Stimulated activated naive B cell treated with anti-CD40 and anti-IgM and Interleukin-4, amounts not matched to agents 10 μg/mL and 1 μg/mL and 100 μg/mL, for 72 hours (primary cell): ENCODE measurements at regions not wholly inside any gene's neighbourhood (a gene's known extent, or its start where the extent isn't known, plus 50 kb on each side); places are given as distances from the start of the nearest gene placed in this dataset.

Source experiments
- ATAC-seq, 2 donors: fragments of 150-1000 bp; cut with Tn5 transposase; replicated peaks; 2 replicates each; pipeline ENCODE4 v1.10.0; 2021; ENCODE audit warnings: moderate library complexity in 1 of 2
- DNase-seq: peaks from one replicate; pipeline ENCODE4 v3.0.0; 2021
- H3K27ac Mint-ChIP-seq: one replicate; pipeline ENCODE4 v1.8.0; 2022; ENCODE audit warnings: mild to moderate bottlenecking, mixed read lengths
- H3K27me3 Mint-ChIP-seq, 2 donors: one replicate each; pipeline ENCODE4 v1.8.0; 2022; ENCODE audit warnings: mixed read lengths in 2 of 2
- H3K36me3 Mint-ChIP-seq, 2 donors: one replicate each; pipeline ENCODE4 v1.8.0; 2022; ENCODE audit warnings: mixed read lengths in 2 of 2, mild to moderate bottlenecking in 1 of 2
- H3K4me1 Mint-ChIP-seq, 2 donors: one replicate each; pipeline ENCODE4 v1.8.0; 2022; ENCODE audit warnings: mixed read lengths in 2 of 2, mild to moderate bottlenecking in 1 of 2
- H3K4me3 Mint-ChIP-seq, 2 donors: one replicate each; pipeline ENCODE4 v1.8.0; 2022; ENCODE audit warnings: mild to moderate bottlenecking in 2 of 2, mixed read lengths in 2 of 2, moderate library complexity in 1 of 2
- H3K9me3 Mint-ChIP-seq, 2 donors: one replicate each; pipeline ENCODE4 v1.8.0; 2022; ENCODE audit warnings: mixed read lengths in 2 of 2, mild to moderate bottlenecking in 1 of 2

- H3K27ac Mint-ChIP-seq = no peak overlapping the region
- H3K36me3 Mint-ChIP-seq = no peaks in the 10 kb centered on the region
- peaks cover 0 to 2% of the 10 kb centered on the region in 2 donors for H3K4me1 Mint-ChIP-seq
- peak in 1 of 2 donors; percentile 65 for ATAC-seq
- H3K4me3 Mint-ChIP-seq = no peak overlapping the region
- no peak for DNase-seq
- H3K27me3 Mint-ChIP-seq = peaks cover 0 to 3% of the 10 kb centered on the region in 2 donors
- no peaks in the 10 kb centered on the region for H3K9me3 Mint-ChIP-seq
These were observed 84.9 kb upstream of the RTL1 start for GRCh38 chr14:100988411-100988900.

GRCh38 chr14:100988956-100989355, 85.4 kb upstream of the RTL1 start:
- DNase-seq (no peak), ATAC-seq (no peak)
- no peak overlapping the region for H3K27ac Mint-ChIP-seq
- H3K27me3 Mint-ChIP-seq = peaks cover 0 to 3% of the 10 kb centered on the region in 2 donors
- no peak overlapping the region for H3K4me3 Mint-ChIP-seq
- H3K9me3 Mint-ChIP-seq = no peaks in the 10 kb centered on the region
- no peaks in the 10 kb centered on the region for H3K36me3 Mint-ChIP-seq
- H3K4me1 Mint-ChIP-seq = peaks cover 0 to 2% of the 10 kb centered on the region in 2 donors

- Mint-ChIP-seq H3K4me3 (no peak overlapping the region), H3K4me1 (peaks cover 0 to 2% of the 10 kb centered on the region in 2 donors), H3K36me3 (no peaks in the 10 kb centered on the region), H3K27ac (no peak overlapping the region), H3K27me3 (peaks cover 0 to 3% of the 10 kb centered on the region in 2 donors), H3K9me3 (no peaks in the 10 kb centered on the region)
- no peak for ATAC-seq
- DNase-seq = no peak
These were observed 86.4 kb upstream of the RTL1 start for GRCh38 chr14:100989924-100990323.

GRCh38 chr14:100994082-100994481, 90.6 kb upstream of the RTL1 start:
- Mint-ChIP-seq H3K27me3 (peaks cover 8 to 11% of the 10 kb centered on the region in 2 donors), H3K4me3 (no peak overlapping the region), H3K4me1 (no peaks in the 10 kb centered on the region)

GRCh38 chr14:100994756-100995330, 91.3 kb upstream of the RTL1 start:
- H3K36me3 Mint-ChIP-seq = no peaks in the 10 kb centered on the region
- peaks cover 0 to 3% of the 10 kb centered on the region in 2 donors for H3K9me3 Mint-ChIP-seq
- H3K4me3 Mint-ChIP-seq = no peak overlapping the region
- no peaks in the 10 kb centered on the region for H3K4me1 Mint-ChIP-seq
- no peak for ATAC-seq
- H3K27me3 Mint-ChIP-seq = peaks cover 8 to 11% of the 10 kb centered on the region in 2 donors
- no peak for DNase-seq
- no peak overlapping the region for H3K27ac Mint-ChIP-seq

More at GRCh38 chr14:100994082-100994481, 90.6 kb upstream of the RTL1 start:
- DNase-seq (no peak), ATAC-seq (no peak)
- Mint-ChIP-seq H3K27ac (no peak overlapping the region), H3K36me3 (no peaks in the 10 kb centered on the region), H3K9me3 (peaks cover 0 to 3% of the 10 kb centered on the region in 2 donors)

- peaks cover 26 to 27% of the 10 kb centered on the region in 2 donors for H3K27me3 Mint-ChIP-seq
- H3K27ac Mint-ChIP-seq = no peak overlapping the region
- H3K9me3 Mint-ChIP-seq = peaks cover 5 to 10% of the 10 kb centered on the region in 2 donors
- H3K4me3 Mint-ChIP-seq = no peak overlapping the region
- H3K4me1 Mint-ChIP-seq = peaks cover 4 to 11% of the 10 kb centered on the region in 2 donors
- DNase-seq (no peak), ATAC-seq (no peak)
- no peaks in the 10 kb centered on the region for H3K36me3 Mint-ChIP-seq
These were observed 97.3 kb upstream of the RTL1 start for GRCh38 chr14:101000711-101001250.

GRCh38 chr14:101001311-101002069, 98.0 kb upstream of the RTL1 start:
- no peak overlapping the region for H3K4me3 Mint-ChIP-seq
- ATAC-seq (no peak), DNase-seq (no peak)
- peaks cover 5 to 6% of the 10 kb centered on the region in 2 donors for H3K9me3 Mint-ChIP-seq
- peaks cover 7 to 15% of the 10 kb centered on the region in 2 donors for H3K4me1 Mint-ChIP-seq
- no peak overlapping the region for H3K27ac Mint-ChIP-seq
- H3K36me3 Mint-ChIP-seq = no peaks in the 10 kb centered on the region
- H3K27me3 Mint-ChIP-seq = peaks cover 19 to 26% of the 10 kb centered on the region in 2 donors

GRCh38 chr14:101002738-101003137, 99.2 kb upstream of the RTL1 start:
- ATAC-seq (no peak), DNase-seq (no peak)
- Mint-ChIP-seq H3K36me3 (no peaks in the 10 kb centered on the region), H3K4me3 (no peak overlapping the region), H3K27ac (no peak overlapping the region), H3K9me3 (peaks cover 5 to 6% of the 10 kb centered on the region in 2 donors), H3K27me3 (peaks cover 19 to 26% of the 10 kb centered on the region in 2 donors), H3K4me1 (peaks cover 7 to 15% of the 10 kb centered on the region in 2 donors)

- ATAC-seq = no peak
- Mint-ChIP-seq H3K27me3 (peaks cover 19 to 22% of the 10 kb centered on the region in 2 donors), H3K9me3 (peaks cover 5 to 6% of the 10 kb centered on the region in 2 donors), H3K27ac (no peak overlapping the region), H3K36me3 (no peaks in the 10 kb centered on the region), H3K4me1 (peaks cover 9 to 15% of the 10 kb centered on the region in 2 donors), H3K4me3 (no peak overlapping the region)
- DNase-seq = no peak
These were observed 100.7 kb upstream of the RTL1 start for GRCh38 chr14:101004176-101004575.

- ATAC-seq = no peak
- H3K4me1 Mint-ChIP-seq = peaks cover 9 to 15% of the 10 kb centered on the region in 2 donors
- no peaks in the 10 kb centered on the region for H3K36me3 Mint-ChIP-seq
- DNase-seq = no peak
- H3K9me3 Mint-ChIP-seq = peaks cover 5 to 6% of the 10 kb centered on the region in 2 donors
- H3K27ac Mint-ChIP-seq = no peak overlapping the region
- H3K4me3 Mint-ChIP-seq = no peak overlapping the region
- peaks cover 19 to 22% of the 10 kb centered on the region in 2 donors for H3K27me3 Mint-ChIP-seq
These were observed 101.4 kb upstream of the RTL1 start for GRCh38 chr14:101004954-101005353.

GRCh38 chr14:101005447-101005846, 101.9 kb upstream of the RTL1 start:
- Mint-ChIP-seq H3K9me3 (peaks cover 4 to 6% of the 10 kb centered on the region in 2 donors), H3K27ac (no peak overlapping the region), H3K36me3 (no peaks in the 10 kb centered on the region), H3K4me3 (peak overlapping the region in 1 of 2 donors; percentile 39), H3K27me3 (peaks cover 17 to 21% of the 10 kb centered on the region in 2 donors), H3K4me1 (peaks cover 9 to 15% of the 10 kb centered on the region in 2 donors)
- DNase-seq (no peak), ATAC-seq (peak; percentile 48 to 65)

GRCh38 chr14:101006008-101006407, 102.5 kb upstream of the RTL1 start:
- ATAC-seq (peak; percentile 64 to 68), DNase-seq (no peak)

GRCh38 chr14:101007004-101007614, 103.6 kb upstream of the RTL1 start:
- H3K9me3 Mint-ChIP-seq = peaks cover 7 to 8% of the 10 kb centered on the region in 2 donors
- H3K4me1 Mint-ChIP-seq = peaks cover 9 to 15% of the 10 kb centered on the region in 2 donors
- no peaks in the 10 kb centered on the region for H3K36me3 Mint-ChIP-seq
- H3K4me3 Mint-ChIP-seq = no peak overlapping the region
- DNase-seq = no peak
- peaks cover 9 to 13% of the 10 kb centered on the region in 2 donors for H3K27me3 Mint-ChIP-seq
- no peak overlapping the region for H3K27ac Mint-ChIP-seq
- no peak for ATAC-seq

More at GRCh38 chr14:101006008-101006407, 102.5 kb upstream of the RTL1 start:
- Mint-ChIP-seq H3K27ac (peak overlapping the region; percentile 49), H3K9me3 (peaks cover 0 to 3% of the 10 kb centered on the region in 2 donors), H3K4me3 (peak overlapping the region in 1 of 2 donors; percentile 39), H3K36me3 (no peaks in the 10 kb centered on the region), H3K27me3 (peaks cover 11 to 16% of the 10 kb centered on the region in 2 donors), H3K4me1 (peaks cover 9 to 15% of the 10 kb centered on the region in 2 donors)

GRCh38 chr14:101007765-101008164, 104.2 kb upstream of the RTL1 start:
- H3K27ac Mint-ChIP-seq = no peak overlapping the region
- no peaks in the 10 kb centered on the region for H3K36me3 Mint-ChIP-seq
- peaks cover 9 to 11% of the 10 kb centered on the region in 2 donors for H3K27me3 Mint-ChIP-seq
- peaks cover 7 to 13% of the 10 kb centered on the region in 2 donors for H3K9me3 Mint-ChIP-seq
- DNase-seq (no peak), ATAC-seq (no peak)
- peaks cover 9 to 15% of the 10 kb centered on the region in 2 donors for H3K4me1 Mint-ChIP-seq
- no peak overlapping the region for H3K4me3 Mint-ChIP-seq
